Left renal pelvis (tissue), 4 donors: ENCODE measurements at regions not wholly inside any gene's neighbourhood (a gene's known extent, or its start where the extent isn't known, plus 50 kb on each side); places are given as distances from the start of the nearest gene placed in this dataset.

Experiments
- DNase-seq, 4 donors: peaks; one replicate each; pipeline ENCODE4 v3.0.0-alpha.2; 2013; ENCODE audit warnings: low read depth in 4 of 4, low spot score in 3 of 4

- no peak for DNase-seq
These were observed 344.9 kb downstream of the RND3 start for GRCh38 chr2:150142561-150142960.

- DNase-seq, result no peak
These were observed 346.1 kb downstream of the RND3 start for GRCh38 chr2:150141226-150142001.

GRCh38 chr2:150140777-150141176 lies 346.7 kb downstream of the RND3 start:
- DNase-seq, result no peak

GRCh38 chr2:150138587-150138986 lies 348.9 kb downstream of the RND3 start:
- no peak for DNase-seq

GRCh38 chr2:150137338-150138069 lies 350.0 kb downstream of the RND3 start:
- DNase-seq, result no peak

- DNase-seq, result no peak
These were observed 350.6 kb downstream of the RND3 start for GRCh38 chr2:150136893-150137292.

GRCh38 chr2:150136401-150136800 lies 351.1 kb downstream of the RND3 start:
- DNase-seq, result no peak

GRCh38 chr2:150135223-150135883 lies 352.1 kb downstream of the RND3 start:
- DNase-seq, result no peak

GRCh38 chr2:150134223-150134857 lies 353.1 kb downstream of the RND3 start:
- DNase-seq, result no peak

GRCh38 chr2:150133623-150134022 lies 353.8 kb downstream of the RND3 start:
- DNase-seq, result no peak

GRCh38 chr2:150129921-150130575 lies 357.4 kb downstream of the RND3 start:
- peak in 2 of 4 donors; percentile 36 to 40 for DNase-seq

GRCh38 chr2:150127995-150128394 lies 359.5 kb downstream of the RND3 start:
- no peak for DNase-seq

GRCh38 chr2:150127346-150127990 lies 360.0 kb downstream of the RND3 start:
- DNase-seq, result no peak

GRCh38 chr2:150126839-150127238 lies 360.6 kb downstream of the RND3 start:
- no peak for DNase-seq

- DNase-seq, result no peak
These were observed 361.2 kb downstream of the RND3 start for GRCh38 chr2:150126143-150126740.

- DNase-seq, result no peak
These were observed 361.8 kb downstream of the RND3 start for GRCh38 chr2:150125708-150126107.

- no peak for DNase-seq
These were observed 362.3 kb downstream of the RND3 start for GRCh38 chr2:150125188-150125587.

GRCh38 chr2:150124739-150125138 lies 362.7 kb downstream of the RND3 start:
- DNase-seq, result no peak

- DNase-seq, result no peak
These were observed 364.4 kb downstream of the RND3 start for GRCh38 chr2:150122871-150123613.
